ENCODE measurements at regions not wholly inside any gene's neighbourhood (a gene's known extent, or its start where the extent isn't known, plus 50 kb on each side); places are given as distances from the start of the nearest gene placed in this dataset.

DNA sequence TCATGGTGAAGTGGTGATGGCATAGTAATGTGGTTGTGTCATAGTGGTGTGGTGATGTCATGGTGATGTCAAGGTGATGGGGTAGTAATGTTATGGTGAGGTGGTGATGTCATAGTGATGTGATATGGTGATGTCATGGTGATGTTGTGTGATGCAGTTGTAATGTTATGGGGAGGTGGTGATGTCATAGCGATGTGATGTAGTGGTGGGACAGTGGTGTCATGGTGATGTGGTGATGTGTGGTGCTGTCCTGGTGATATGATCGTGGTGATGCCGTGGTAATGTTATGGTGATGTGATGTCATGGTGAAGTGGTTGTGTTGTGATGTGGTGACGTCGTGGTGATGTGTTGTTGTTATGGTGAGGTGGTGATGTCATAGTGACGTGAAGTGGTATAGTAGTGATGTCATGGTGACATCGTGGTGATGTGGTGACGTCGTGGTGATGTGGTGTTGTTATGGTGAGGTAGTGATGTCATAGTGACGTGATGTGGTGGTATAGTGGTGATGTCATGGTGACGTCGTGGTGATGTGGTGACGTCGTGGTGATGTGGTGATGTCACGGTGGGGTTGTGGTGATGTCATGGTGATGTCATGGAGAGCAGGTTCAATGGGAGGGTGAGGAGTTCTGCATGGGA is 242.7 kb upstream of the MYT1L start:
- in situ Hi-C loops (cut with HindIII; ENCODE audit: low sequenced_read_pairs), result no loop called here
- TF ChIP-seq, protein P1, sequence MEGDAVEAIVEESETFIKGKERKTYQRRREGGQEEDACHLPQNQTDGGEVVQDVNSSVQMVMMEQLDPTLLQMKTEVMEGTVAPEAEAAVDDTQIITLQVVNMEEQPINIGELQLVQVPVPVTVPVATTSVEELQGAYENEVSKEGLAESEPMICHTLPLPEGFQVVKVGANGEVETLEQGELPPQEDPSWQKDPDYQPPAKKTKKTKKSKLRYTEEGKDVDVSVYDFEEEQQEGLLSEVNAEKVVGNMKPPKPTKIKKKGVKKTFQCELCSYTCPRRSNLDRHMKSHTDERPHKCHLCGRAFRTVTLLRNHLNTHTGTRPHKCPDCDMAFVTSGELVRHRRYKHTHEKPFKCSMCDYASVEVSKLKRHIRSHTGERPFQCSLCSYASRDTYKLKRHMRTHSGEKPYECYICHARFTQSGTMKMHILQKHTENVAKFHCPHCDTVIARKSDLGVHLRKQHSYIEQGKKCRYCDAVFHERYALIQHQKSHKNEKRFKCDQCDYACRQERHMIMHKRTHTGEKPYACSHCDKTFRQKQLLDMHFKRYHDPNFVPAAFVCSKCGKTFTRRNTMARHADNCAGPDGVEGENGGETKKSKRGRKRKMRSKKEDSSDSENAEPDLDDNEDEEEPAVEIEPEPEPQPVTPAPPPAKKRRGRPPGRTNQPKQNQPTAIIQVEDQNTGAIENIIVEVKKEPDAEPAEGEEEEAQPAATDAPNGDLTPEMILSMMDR (IDR thresholded peaks at IDR 0.05; ENCODE audit: low read depth, low read length, missing control alignments), result no peak
- H3K4me3 ChIP-seq (ENCODE audit: low read depth, low read length), result no peak overlapping the region
- DNase-seq (ENCODE audit: low read depth), result no peak

DNA sequence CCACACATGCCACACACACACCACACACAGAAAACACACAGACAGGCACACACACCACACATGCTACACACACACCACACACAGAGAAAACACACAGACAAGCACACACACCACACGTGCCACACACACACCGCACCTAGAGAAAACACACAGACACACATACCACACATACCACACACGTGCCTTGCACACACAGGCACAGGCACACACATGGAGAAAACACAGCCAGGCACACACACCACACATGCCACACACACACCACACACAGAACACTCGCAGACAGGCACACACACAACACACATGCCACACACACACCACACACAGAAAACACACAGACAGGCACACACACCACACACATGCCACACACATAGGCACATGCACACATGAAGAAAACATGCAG is 242.1 kb upstream of the MYT1L start:
- in situ Hi-C loops (cut with HindIII; ENCODE audit: low sequenced_read_pairs), result no loop called here
- no peak overlapping the region for H3K4me3 ChIP-seq (ENCODE audit: low read depth, low read length)
- no peak for DNase-seq (ENCODE audit: low read depth)
- TF ChIP-seq, protein P1 (IDR thresholded peaks at IDR 0.05; ENCODE audit: low read depth, low read length, missing control alignments), result no peak

DNA sequence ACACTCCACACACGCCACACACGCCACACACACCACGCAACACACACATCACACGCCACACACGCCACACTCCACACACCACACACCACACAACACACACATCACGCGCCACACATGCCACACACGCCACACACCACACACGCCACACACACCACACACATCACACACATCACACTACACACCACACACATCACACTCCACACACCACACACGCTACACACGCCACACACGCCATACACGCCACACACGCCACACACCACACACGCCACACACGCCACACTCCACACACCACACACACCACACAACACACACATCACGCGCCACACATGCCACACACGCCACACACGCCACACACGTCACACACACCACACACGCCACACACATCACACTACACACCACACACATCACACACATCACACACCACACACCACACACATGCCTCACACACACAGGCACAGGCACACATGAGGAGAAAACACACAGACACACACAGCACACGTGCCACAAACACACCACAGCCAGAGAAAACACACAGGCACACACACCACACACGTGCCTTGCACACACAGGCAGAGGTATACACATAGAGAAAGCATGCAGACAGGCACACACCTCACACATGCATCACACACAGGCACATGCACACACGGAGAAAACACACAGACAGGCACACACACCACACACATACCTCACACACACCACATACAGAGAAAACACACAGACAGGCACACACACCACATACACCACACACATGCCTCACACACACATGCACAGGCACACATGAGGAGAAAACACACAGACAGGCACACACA is 241.5 kb upstream of the MYT1L start:
- H3K4me3 ChIP-seq (ENCODE audit: low read depth, low read length), result no peak overlapping the region

DNA sequence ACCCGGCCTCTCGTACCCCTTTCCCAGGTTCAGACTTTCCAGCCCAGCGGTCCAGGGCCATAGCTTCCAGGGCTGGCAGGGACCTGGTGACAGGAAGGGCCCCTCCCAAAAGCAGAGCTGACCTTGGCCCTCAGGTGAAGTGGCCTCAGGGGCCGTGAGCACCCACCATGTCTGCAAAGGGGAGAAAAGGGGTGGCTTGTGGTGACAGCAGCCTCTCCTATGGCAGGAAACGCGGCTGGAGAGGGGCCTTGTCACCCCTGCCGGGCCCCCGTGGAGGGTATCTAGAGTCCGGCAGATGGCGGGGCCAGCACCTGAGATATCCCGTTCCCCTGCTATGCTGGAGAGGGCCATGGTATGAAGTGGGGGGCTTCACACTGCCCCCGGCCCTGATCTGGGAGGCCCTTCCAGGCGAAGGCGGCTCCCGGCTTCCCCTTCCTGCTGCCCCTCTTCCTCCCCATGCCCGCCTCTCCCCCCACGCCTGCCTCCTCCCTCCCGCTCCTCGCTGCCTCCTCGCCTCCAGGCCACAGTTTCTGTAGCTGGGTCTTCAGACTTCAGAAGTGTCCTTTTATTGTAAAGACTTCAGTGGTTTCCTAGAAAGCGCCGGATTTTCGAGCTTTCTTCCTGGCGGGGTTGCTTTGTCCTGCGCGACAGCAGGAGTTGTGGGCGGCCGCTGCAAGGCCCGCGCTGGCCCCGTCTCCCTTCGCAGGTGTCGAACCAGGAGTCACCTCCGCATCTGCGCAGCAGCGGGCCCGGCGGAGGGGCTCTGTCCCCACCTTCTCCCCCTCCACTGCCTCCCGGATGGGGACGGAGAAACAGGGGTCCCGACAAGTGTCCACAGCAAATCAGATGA is 240.5 kb upstream of the MYT1L start:
- TF ChIP-seq, protein P1 (IDR thresholded peaks at IDR 0.05; ENCODE audit: low read depth, low read length, missing control alignments), result no peak
- in situ Hi-C loops (cut with HindIII; ENCODE audit: low sequenced_read_pairs), result no loop called here

More for the DNA sequence above, 241.5 kb upstream of the MYT1L start:
- DNase-seq (ENCODE audit: low read depth), result no peak
- TF ChIP-seq, protein P1 (IDR thresholded peaks at IDR 0.05; ENCODE audit: low read depth, low read length, missing control alignments), result no peak
- in situ Hi-C loops (cut with HindIII; ENCODE audit: low sequenced_read_pairs), result no loop called here

DNA sequence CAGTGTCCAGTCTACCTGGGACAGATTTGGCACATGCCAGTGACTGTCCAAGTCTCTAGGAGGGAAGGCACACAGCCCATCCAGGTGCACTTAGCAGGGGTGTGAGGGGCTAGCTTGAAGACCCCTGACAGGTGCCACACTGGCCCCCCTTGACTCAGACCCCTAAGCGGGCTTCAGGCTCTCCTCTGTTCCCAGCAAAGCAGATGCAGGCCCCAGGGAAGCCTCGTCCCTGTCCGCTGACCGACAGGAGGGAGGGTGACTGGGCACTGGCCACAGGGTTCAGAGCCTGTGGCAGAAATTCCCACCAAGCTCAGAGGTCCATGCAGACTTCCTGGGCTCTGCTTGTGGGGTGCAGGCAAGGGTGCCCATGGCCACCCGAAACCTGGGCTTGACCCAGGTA is 239.8 kb upstream of the MYT1L start:
- in situ Hi-C loops (cut with HindIII; ENCODE audit: low sequenced_read_pairs), result no loop called here
- TF ChIP-seq, protein P1 (IDR thresholded peaks at IDR 0.05; ENCODE audit: low read depth, low read length, missing control alignments), result no peak
- no peak for DNase-seq (ENCODE audit: low read depth)
- no peak overlapping the region for H3K4me3 ChIP-seq (ENCODE audit: low read depth, low read length)

More for the DNA sequence above, 240.5 kb upstream of the MYT1L start:
- H3K4me3 ChIP-seq (ENCODE audit: low read depth, low read length), result no peak overlapping the region
- DNase-seq (ENCODE audit: low read depth), result no peak

DNA sequence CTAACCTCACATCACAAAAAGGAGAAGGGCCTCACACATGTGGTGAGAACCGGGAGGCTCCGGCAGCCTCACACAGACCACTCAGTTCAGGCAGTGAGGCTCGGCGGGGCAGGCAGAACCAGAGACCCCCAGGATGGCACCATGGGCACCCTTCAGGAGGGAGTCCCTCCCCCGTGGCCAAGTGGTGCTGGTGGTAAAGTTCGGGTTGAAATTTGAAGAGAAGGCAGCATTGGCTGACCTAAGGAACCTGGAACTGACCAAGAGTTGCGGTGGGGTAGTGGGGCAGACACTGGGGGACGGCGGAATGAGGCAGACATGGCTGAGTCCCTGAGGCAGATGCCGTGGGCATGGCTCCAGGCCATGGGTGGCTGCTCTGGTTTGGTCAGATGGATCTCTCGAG is 239.3 kb upstream of the MYT1L start:
- no peak overlapping the region for H3K4me3 ChIP-seq (ENCODE audit: low read depth, low read length)
- no peak for DNase-seq (ENCODE audit: low read depth)

More for the DNA sequence above, 239.3 kb upstream of the MYT1L start:
- in situ Hi-C loops (cut with HindIII; ENCODE audit: low sequenced_read_pairs), result no loop called here
- TF ChIP-seq, protein P1 (IDR thresholded peaks at IDR 0.05; ENCODE audit: low read depth, low read length, missing control alignments), result no peak

Data from astrocyte of the cerebellum (primary cell).